ENCODE measurements at regions not wholly inside any gene's neighbourhood (a gene's known extent, or its start where the extent isn't known, plus 50 kb on each side); places are given as distances from the start of the nearest gene placed in this dataset.

DNA sequence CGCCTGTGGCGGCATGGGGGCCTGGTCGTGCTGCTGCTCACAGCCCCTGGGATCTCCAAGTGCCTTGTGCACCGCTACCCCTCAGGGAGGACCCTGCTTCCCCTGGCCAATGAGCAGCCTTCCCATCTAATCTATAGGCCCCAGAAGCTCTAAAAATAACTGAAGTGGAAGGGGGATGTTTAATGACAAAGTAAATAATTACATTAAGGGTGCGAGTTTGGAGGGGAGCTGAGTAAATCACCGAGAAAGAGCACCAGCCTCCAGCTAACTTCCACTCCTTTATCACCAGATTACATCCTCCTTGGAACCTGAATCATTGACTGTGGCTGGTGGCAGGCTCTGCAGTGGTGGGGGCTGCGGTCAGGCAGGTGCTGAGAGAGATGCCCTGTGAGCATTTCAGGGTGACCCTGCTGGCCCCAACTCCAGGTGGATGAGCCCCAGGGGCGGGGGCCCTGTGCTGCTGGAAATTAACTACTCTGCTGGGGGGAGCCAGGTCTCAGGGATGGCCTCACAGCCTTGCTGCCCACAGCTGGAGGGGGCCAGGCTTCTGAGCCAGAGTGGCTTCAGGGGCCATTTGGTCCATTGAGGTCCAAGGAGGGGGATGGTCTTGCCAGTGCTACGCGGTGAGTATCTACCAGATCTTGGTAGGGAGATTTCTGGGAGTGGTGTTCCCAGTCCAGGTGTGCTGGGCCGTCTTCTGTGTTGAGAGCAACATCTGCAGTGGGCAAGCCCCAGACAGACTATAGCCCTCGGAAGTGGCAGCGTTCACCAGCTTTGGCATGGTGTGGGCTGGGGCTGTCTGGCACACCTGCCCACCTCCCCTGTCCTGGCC, 74.2 kb downstream of the GLI2 start:
- Histone ChIP-seq H3K4me3 (ENCODE audit: low read depth, low read length) (no peak overlapping the region), H3K27me3 (ENCODE audit: control insufficient read depth, insufficient read depth, low read length) (no peaks in the 10 kb centered on the region), H3K36me3 (ENCODE audit: control insufficient read depth, insufficient read depth, low read length) (peaks cover 18% of the 10 kb centered on the region)
- ChIA-PET CTCF (interaction anchor here (0.8 kb wide), 1 partner anchor 10 kb away, joined by 3 read pairs; no protein-coding TSS in a partner anchor), POLR2A (interaction anchor here (0.7 kb wide), 1 partner anchor 369 kb away, joined by 22 read pairs; no protein-coding TSS in a partner anchor)
- TF ChIP-seq, protein P1, sequence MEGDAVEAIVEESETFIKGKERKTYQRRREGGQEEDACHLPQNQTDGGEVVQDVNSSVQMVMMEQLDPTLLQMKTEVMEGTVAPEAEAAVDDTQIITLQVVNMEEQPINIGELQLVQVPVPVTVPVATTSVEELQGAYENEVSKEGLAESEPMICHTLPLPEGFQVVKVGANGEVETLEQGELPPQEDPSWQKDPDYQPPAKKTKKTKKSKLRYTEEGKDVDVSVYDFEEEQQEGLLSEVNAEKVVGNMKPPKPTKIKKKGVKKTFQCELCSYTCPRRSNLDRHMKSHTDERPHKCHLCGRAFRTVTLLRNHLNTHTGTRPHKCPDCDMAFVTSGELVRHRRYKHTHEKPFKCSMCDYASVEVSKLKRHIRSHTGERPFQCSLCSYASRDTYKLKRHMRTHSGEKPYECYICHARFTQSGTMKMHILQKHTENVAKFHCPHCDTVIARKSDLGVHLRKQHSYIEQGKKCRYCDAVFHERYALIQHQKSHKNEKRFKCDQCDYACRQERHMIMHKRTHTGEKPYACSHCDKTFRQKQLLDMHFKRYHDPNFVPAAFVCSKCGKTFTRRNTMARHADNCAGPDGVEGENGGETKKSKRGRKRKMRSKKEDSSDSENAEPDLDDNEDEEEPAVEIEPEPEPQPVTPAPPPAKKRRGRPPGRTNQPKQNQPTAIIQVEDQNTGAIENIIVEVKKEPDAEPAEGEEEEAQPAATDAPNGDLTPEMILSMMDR (IDR thresholded peaks at IDR 0.05; ENCODE audit: insufficient read depth, low read depth, low read length), result no peak
- DNase-seq (ENCODE audit: low read depth), result no peak

- POLR2A ChIA-PET, result no interaction called here
- CTCF ChIA-PET, result interaction anchor here (0.8 kb wide), 1 partner anchor 9 kb away, joined by 3 read pairs; no protein-coding TSS in a partner anchor
- no peak for DNase-seq (ENCODE audit: low read depth)
- Histone ChIP-seq H3K27me3 (ENCODE audit: control insufficient read depth, insufficient read depth, low read length) (no peaks in the 10 kb centered on the region), H3K4me3 (ENCODE audit: low read depth, low read length) (no peak overlapping the region), H3K36me3 (ENCODE audit: control insufficient read depth, insufficient read depth, low read length) (peaks cover 18% of the 10 kb centered on the region)
- TF ChIP-seq, protein P1 (IDR thresholded peaks at IDR 0.05; ENCODE audit: insufficient read depth, low read depth, low read length), result no peak
These were observed 75.0 kb downstream of the GLI2 start for GRCh38 chr2:120810639-120811038.

GRCh38 chr2:120812866-120813265, 77.2 kb downstream of the GLI2 start:
- DNase-seq (ENCODE audit: low read depth), result no peak
- Histone ChIP-seq H3K4me3 (ENCODE audit: low read depth, low read length) (no peak overlapping the region), H3K27me3 (ENCODE audit: control insufficient read depth, insufficient read depth, low read length) (no peaks in the 10 kb centered on the region), H3K36me3 (ENCODE audit: control insufficient read depth, insufficient read depth, low read length) (peaks cover 16% of the 10 kb centered on the region)
- POLR2A ChIA-PET, result no interaction called here
- TF ChIP-seq, protein P1 (IDR thresholded peaks at IDR 0.05; ENCODE audit: insufficient read depth, low read depth, low read length), result no peak
- CTCF ChIA-PET, result no interaction called here

- ChIA-PET POLR2A (no interaction called here), CTCF (no interaction called here)
- no peak for DNase-seq (ENCODE audit: low read depth)
- Histone ChIP-seq H3K36me3 (ENCODE audit: control insufficient read depth, insufficient read depth, low read length) (peaks cover 12% of the 10 kb centered on the region), H3K27me3 (ENCODE audit: control insufficient read depth, insufficient read depth, low read length) (no peaks in the 10 kb centered on the region), H3K4me3 (ENCODE audit: low read depth, low read length) (no peak overlapping the region)
- TF ChIP-seq, protein P1 (IDR thresholded peaks at IDR 0.05; ENCODE audit: insufficient read depth, low read depth, low read length), result no peak
These were observed 78.7 kb downstream of the GLI2 start for GRCh38 chr2:120814352-120814751.

- DNase-seq (ENCODE audit: low read depth), result no peak
- H3K36me3 ChIP-seq (ENCODE audit: control insufficient read depth, insufficient read depth, low read length), result peaks cover 9% of the 10 kb centered on the region
- ChIA-PET CTCF (no interaction called here), POLR2A (no interaction called here)
- H3K27me3 ChIP-seq (ENCODE audit: control insufficient read depth, insufficient read depth, low read length), result no peaks in the 10 kb centered on the region
- H3K4me3 ChIP-seq (ENCODE audit: low read depth, low read length), result no peak overlapping the region
- TF ChIP-seq, protein P1 (IDR thresholded peaks at IDR 0.05; ENCODE audit: insufficient read depth, low read depth, low read length), result no peak
These were observed 79.6 kb downstream of the GLI2 start for GRCh38 chr2:120815292-120815691.

All from BJ (cell line).